Type B pancreatic cell (in vitro differentiated cells): ENCODE measurements at regions not wholly inside any gene's neighbourhood (a gene's known extent, or its start where the extent isn't known, plus 50 kb on each side); places are given as distances from the start of the nearest gene placed in this dataset.
"Not testable (repeated sequence)": the region's sequence is repeated elsewhere in the genome, so short reads cannot be mapped to it uniquely, and the experiment has no call there.

Source experiments
- DNase-seq: peaks from one replicate; pipeline ENCODE4 v3.0.0; 2021; ENCODE audit warnings: mixed read lengths; ENCODE audit not compliant: unreplicated experiment; ENCODE audit errors: extremely low spot score
- H3K27ac Mint-ChIP-seq: 2 replicates; pipeline ENCODE4 v1.8.0; 2021; ENCODE audit warnings: mild to moderate bottlenecking, mixed read lengths
- H3K27me3 Mint-ChIP-seq: 2 replicates; pipeline ENCODE4 v1.8.0; 2021; ENCODE audit warnings: mixed read lengths
- H3K36me3 Mint-ChIP-seq: 2 replicates; pipeline ENCODE4 v1.8.0; 2021; ENCODE audit warnings: mixed read lengths
- H3K4me1 Mint-ChIP-seq: one replicate; pipeline ENCODE4 v1.8.0; 2021; ENCODE audit warnings: mixed read lengths; ENCODE audit not compliant: unreplicated experiment
- H3K4me3 Mint-ChIP-seq: 2 replicates; pipeline ENCODE4 v1.8.0; 2021; ENCODE audit warnings: mild to moderate bottlenecking, mixed read lengths
- H3K9me3 Mint-ChIP-seq: 2 replicates; pipeline ENCODE4 v1.8.0; 2021; ENCODE audit warnings: mixed read lengths
- TF ChIP-seq, protein P1 (sequence below): fragments of 200-600 bp; sonication (generic); conservative IDR thresholded peaks from 2 replicates; pipeline ENCODE4 v1.5.0; 2021; ENCODE audit warnings: antibody characterized with exemption, mild to moderate bottlenecking

DNA sequence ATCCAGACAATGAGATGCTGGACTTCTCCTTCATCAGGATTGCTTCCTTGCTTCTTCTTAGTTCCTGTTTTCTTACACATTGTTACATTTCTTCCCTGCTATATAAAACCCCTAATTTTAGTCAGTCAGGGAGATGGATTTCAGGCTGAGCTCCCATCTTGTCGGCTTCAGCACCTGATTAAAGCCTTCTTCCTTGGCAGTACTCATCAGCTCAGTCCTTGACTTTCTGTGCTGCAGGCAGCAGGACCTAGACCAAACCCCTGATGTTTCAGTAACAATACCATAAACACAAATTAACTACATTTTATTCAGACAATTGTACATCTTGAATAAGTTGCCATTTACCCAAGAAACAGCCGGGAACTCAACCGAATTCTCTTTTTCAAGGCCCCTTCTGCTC, 156.4 kb upstream of the RREB1 start:
- Mint-ChIP-seq H3K27me3 (no peaks in the 10 kb centered on the region), H3K9me3 (peaks cover 5% of the 10 kb centered on the region), H3K27ac (no peak overlapping the region), H3K36me3 (no peaks in the 10 kb centered on the region), H3K4me1 (no peaks in the 10 kb centered on the region), H3K4me3 (no peak overlapping the region)
- no peak for DNase-seq
- TF ChIP-seq, protein P1, sequence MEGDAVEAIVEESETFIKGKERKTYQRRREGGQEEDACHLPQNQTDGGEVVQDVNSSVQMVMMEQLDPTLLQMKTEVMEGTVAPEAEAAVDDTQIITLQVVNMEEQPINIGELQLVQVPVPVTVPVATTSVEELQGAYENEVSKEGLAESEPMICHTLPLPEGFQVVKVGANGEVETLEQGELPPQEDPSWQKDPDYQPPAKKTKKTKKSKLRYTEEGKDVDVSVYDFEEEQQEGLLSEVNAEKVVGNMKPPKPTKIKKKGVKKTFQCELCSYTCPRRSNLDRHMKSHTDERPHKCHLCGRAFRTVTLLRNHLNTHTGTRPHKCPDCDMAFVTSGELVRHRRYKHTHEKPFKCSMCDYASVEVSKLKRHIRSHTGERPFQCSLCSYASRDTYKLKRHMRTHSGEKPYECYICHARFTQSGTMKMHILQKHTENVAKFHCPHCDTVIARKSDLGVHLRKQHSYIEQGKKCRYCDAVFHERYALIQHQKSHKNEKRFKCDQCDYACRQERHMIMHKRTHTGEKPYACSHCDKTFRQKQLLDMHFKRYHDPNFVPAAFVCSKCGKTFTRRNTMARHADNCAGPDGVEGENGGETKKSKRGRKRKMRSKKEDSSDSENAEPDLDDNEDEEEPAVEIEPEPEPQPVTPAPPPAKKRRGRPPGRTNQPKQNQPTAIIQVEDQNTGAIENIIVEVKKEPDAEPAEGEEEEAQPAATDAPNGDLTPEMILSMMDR = no peak

DNA sequence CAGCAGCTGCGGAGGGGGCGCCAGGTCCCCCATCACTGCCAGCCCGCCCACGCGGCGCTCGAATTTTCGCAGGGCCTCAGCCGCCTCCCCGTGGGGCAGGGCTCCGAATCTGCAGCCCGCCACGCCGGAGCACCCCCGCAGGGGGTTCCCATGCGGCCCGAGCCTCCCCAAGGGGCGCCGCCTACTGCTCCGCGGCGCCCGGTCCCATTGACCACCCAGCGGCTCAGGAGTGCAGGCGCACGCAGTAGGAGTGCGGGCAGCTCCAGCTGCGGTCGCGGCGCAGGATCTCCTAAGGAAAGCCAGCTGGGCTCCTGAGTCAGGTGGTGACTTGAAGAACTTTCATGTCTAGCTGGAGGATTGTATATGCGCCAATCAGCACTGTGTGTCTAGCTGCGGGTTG, 155.3 kb upstream of the RREB1 start:
- TF ChIP-seq, protein P1 = no peak
- Mint-ChIP-seq H3K4me3 (no peak overlapping the region), H3K27ac (no peak overlapping the region), H3K27me3 (no peaks in the 10 kb centered on the region), H3K9me3 (peaks cover 5% of the 10 kb centered on the region), H3K36me3 (no peaks in the 10 kb centered on the region), H3K4me1 (no peaks in the 10 kb centered on the region)
- DNase-seq = no peak

DNA sequence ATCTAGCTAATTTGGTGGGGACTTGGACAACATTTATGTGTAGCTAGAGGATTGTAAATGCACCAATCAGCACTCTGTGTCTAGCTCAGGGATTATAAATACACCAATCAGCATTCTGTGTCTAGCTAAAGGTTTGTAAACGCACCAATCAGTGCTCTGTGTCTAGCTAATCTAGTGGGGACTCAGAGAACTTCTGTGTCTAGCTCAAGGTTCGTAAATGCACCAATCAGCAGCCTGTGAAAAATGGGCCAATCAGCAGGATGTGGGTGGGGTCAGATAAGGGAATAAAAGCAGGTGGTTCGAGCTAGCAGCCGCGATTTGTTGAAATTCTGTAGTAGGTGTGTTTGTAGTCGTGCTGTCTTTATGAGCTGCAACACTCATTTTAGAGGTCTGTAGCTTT, 154.8 kb upstream of the RREB1 start:
- H3K4me1 Mint-ChIP-seq, DNase-seq, H3K36me3 Mint-ChIP-seq, H3K4me3 Mint-ChIP-seq, H3K9me3 Mint-ChIP-seq, H3K27ac Mint-ChIP-seq, H3K27me3 Mint-ChIP-seq: not testable (repeated sequence)

DNA sequence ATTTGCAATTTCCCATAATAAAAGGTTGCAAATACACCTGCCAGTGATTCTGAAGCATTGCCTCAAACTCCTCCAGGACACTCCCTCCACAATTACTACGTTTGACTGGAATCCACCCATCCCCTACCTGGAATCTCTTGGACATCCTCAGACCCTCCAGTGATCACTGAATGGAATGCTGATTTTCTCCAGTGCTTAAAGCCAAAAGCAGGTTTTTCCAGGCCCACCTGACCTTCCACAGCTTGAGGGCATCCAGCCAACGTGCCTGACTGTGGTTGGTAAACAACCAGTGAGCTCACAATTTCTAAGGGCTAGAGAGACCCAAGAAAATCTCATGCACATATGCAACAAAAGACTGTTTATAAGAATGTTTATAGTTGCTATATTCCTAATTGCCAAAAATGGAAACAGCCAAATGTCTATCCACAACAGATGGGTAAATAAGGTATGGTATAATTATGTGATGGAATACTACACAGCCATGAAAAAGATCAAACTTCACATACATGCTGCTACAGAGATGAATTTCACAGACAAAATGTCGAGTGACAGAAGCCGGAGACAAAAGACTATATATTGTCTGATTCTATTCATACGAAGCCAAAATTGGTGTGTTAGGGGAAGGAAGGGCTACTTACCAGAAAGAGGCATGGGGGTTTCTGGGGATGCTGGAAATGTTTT, 147.1 kb upstream of the RREB1 start:
- TF ChIP-seq, protein P1 = no peak
- H3K27ac Mint-ChIP-seq = peak overlapping the region; percentile 91
- no peak for DNase-seq
- peaks cover 4% of the 10 kb centered on the region for H3K36me3 Mint-ChIP-seq
- peaks cover 3% of the 10 kb centered on the region for H3K4me1 Mint-ChIP-seq
- no peaks in the 10 kb centered on the region for H3K27me3 Mint-ChIP-seq
- peak overlapping the region; percentile 11 for H3K4me3 Mint-ChIP-seq
- H3K9me3 Mint-ChIP-seq = peaks cover 5% of the 10 kb centered on the region

DNA sequence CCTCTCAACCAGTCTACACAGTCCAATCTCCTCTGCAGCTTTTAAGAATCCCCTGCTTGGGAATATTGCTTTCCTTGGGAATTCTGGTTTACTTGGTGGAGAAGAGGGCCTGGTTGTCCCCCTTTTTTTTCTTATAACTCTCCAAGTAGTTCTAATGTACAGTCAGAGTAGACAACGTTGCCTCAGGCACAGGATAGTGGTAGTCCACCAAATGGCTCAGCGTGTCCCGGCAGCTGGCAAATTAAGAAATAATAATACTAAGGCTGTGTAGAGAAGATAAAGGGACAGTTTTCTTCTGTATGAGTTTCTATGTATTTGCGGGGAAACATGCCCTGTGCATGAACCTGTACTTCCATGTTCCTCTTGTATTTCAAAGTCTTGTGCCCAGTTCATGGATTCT, 145.7 kb upstream of the RREB1 start:
- Mint-ChIP-seq H3K27me3 (no peaks in the 10 kb centered on the region), H3K4me1 (peaks cover 3% of the 10 kb centered on the region), H3K36me3 (peaks cover 4% of the 10 kb centered on the region), H3K9me3 (peaks cover 5% of the 10 kb centered on the region), H3K4me3 (no peak overlapping the region), H3K27ac (no peak overlapping the region)
- DNase-seq = no peak
- TF ChIP-seq, protein P1 = no peak

DNA sequence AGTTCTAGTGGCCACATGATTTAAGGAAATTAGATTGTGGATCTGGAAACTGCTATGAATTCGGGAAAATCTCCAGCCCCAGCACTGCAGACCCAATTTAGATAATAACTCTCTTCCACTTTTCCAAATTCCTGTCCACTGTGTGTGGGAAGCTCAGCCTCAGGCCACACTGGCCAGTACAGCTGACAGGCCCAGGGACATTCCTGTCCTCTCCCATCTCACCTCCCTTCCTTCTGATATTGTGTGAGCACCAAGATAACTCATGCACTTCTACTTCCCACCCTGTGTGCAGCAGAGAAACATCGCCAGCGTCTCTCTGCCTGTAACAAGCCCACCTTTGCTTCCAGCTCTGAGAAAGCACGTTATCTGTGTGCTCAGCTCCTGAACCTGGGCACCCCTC, 145.1 kb upstream of the RREB1 start:
- H3K4me3 Mint-ChIP-seq = no peak overlapping the region
- DNase-seq = no peak
- TF ChIP-seq, protein P1 = no peak
- peak overlapping the region; percentile 35 for H3K27ac Mint-ChIP-seq
- H3K27me3 Mint-ChIP-seq = no peaks in the 10 kb centered on the region
- H3K36me3 Mint-ChIP-seq = peaks cover 4% of the 10 kb centered on the region
- peaks cover 3% of the 10 kb centered on the region for H3K4me1 Mint-ChIP-seq
- H3K9me3 Mint-ChIP-seq = peaks cover 5% of the 10 kb centered on the region

DNA sequence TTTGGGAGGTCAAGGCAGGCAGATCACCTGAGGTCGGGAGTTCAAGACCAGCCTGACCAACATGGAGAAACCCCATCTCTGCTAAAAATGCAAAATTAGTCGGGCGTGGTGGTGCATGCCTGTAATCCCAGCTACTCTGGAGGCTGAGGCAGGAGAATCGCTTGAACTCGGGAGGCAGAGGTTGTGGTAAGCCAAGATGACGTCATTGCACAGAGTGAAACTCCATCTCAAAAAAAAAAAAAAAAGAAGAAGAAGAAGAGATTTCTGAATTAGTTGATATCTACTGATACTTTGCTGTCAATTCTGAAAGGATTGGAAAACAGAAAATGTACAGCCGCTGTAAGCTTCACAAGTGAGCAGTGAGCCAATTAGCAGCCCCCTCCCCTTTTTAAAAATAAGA, 144.4 kb upstream of the RREB1 start:
- H3K9me3 Mint-ChIP-seq, H3K4me3 Mint-ChIP-seq, DNase-seq, H3K36me3 Mint-ChIP-seq, H3K27ac Mint-ChIP-seq, H3K4me1 Mint-ChIP-seq, H3K27me3 Mint-ChIP-seq: not testable (repeated sequence)
